Activated effector memory CD4-positive, alpha-beta T cell treated with Interleukin-2 at 50 U/mL for 16 hours (primary cell): ENCODE measurements at regions not wholly inside any gene's neighbourhood (a gene's known extent, or its start where the extent isn't known, plus 50 kb on each side); places are given as distances from the start of the nearest gene placed in this dataset.
"Not testable (repeated sequence)": the region's sequence is repeated elsewhere in the genome, so short reads cannot be mapped to it uniquely, and the experiment has no call there.

Experiments
- DNase-seq: peaks from one replicate; pipeline ENCODE4 v3.0.0-alpha.2; 2020

DNA sequence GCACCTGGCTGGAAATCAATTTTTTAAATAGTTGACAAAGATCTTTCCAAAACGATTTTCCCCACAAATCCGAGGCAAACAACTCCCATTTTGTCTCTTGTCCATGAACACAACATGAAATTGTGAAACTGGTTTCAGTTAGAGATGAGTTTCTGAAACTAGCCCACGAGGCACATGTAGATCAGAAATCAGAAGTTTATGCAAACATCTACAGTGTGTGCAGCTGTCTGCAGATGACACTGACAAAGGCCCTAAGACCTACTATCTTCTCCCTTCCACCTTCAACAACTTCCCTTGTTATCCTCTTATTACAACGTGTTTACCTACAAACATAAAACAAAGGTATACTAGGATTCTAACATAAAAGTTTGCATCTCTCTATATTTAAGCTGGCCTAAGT, 183.3 kb downstream of the DIRAS2 start:
- DNase-seq, result no peak

DNA sequence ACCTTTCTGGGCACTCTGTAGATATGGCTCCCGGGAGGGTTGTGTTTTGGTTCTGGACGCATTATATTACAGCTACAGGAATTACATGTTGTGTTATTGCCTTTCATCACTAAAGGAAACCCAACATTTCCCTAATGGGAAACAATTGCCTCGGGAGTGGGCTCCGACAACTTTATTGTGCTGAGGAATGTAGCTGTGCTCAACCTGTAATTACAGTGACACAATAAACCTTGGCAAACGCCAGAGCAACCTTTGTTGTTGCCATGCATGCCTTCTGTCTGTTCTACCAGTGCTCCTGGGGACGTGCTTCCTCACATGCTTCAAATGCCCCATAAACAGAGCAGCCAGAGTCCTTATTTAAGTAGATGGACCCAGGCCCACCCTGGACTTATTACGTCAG, 182.4 kb downstream of the DIRAS2 start:
- DNase-seq, result no peak

DNA sequence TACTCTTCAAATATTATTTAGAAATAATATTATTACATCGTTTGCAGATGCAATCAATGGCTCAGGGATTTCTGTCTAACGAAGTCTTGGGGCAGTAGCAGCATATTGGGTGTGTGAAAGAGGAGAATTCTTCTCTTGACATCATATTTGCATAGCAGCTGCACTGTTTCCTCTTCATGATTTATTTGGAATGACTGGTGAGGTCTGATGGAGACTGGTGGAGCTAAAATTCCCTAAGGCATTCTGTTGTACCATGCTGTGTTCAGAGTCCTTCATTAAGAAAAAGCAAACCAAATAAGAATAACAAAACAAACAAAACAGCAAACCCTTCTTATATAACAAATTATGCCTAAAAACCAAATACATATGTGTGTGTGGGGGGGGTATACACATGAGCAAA, 177.6 kb downstream of the DIRAS2 start:
- no peak for DNase-seq

DNA sequence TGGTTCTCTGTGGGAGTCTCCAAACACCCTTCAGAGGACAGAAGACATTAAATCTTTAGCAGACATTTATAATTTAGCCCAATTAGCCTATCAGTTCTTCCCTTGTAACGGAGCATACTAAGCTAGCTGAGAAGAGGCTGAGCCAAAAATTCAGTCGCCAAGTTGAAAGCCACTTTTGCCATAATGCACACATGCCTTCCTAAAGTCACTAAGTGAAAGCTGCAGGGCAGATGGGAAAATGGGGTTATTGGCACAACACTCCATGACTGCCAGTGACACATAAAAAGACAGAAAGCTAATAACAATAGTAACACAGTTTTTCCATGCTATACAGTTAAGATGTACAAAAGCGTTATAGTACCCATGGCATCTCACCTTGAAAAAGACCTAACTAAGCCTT, 176.2 kb downstream of the DIRAS2 start:
- DNase-seq, result no peak

DNA sequence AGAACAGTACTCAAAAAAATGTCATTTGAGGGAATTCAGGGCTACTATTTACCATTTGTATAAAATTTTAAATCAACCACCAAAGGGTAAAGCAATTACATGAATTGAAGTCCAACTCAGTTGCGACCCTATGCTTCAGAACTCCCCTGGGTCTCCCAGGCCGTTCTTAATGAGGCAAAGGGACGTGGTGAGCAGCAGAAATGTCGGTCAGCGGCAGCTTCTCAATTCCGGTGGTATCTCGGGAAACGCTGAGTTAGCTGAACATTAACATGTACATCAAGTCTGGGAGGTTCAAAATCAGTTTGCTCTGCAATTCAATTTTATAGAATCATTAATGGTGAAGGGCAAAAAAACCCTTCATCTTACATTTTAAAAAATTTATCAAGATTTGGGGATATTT, 173.2 kb downstream of the DIRAS2 start:
- no peak for DNase-seq

DNA sequence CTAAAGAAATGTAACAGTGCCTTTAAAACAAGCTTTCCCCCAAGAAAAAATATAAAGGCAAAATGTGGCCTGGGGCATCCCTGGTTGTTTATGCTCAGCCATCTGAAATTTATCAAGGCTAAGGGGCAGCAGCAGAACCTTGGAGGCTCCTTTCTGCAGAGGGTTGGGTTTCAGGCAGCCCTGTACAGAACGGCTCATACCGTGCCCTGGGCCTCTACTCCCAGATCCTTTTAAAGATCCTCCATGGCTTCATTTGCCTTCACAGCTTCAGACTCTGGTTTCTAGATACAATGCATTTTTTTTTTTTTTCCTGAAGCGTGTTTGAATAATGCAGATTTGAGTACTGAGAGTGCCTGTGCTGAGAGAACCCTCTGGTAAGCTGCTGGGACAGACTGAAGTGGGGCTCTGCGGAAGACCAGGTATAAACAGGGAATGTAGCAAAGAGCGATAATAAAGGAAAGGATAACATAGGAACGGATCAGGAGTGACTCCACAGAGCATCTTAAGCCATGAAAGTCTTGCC, 172.7 kb downstream of the DIRAS2 start:
- DNase-seq, result no peak

DNA sequence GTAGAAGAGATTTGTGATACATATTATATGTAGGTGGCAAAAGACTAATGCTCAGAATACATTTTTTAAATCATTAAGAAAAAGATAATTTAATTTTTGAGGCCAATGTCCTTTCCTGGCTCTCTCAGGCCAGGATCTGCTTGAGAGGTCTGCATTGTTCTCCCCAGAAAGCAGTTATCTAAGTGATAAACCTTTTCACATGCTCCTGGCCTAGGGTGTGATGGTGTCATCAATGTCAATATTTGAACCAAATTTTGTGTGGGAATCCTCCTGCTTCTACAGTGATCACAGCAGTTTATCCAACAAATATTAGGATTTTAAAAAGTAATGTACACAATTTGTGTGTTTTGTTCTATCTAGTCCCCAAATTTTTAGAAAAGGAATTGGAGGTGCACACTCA, 166.6 kb downstream of the DIRAS2 start:
- no peak for DNase-seq

DNA sequence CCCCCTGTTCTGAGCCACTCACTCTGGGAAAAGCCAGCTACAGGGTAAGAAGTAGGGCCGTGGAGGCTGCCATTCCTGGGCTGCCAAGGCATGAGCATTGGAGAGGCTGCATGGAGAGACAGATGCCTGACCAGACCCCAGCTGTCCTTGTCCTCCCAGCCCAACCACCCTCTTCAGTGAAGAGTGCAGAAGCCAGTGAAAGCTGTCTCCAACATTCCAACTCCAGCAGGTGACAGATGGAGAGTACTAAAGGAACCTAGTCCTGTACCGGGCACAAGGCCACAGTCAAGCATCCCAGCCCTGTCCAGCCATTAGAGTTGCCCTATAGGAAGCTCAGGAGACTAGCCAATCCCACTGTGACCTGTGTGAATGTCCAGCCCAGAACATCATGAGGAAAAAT, 165.1 kb downstream of the DIRAS2 start:
- DNase-seq, result no peak

DNA sequence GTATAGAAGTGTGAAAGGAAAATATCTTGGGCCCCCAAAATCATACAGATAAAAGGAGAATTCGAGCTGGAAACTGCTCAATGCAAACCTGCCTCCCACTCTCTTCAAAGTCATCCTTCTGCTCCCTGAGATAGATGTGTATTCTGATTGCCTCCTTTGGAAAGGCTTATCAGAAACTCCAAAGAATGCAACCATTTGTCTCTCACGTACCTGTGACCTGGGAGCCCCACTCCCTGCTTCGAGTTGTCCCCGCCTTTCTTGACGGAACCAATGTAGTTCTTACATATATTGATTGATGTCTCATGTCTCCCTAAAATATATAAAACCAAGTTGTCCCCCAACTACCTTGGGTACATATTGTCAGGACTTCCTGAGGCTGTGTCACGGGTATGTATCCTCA, 163.8 kb downstream of the DIRAS2 start:
- no peak for DNase-seq

DNA sequence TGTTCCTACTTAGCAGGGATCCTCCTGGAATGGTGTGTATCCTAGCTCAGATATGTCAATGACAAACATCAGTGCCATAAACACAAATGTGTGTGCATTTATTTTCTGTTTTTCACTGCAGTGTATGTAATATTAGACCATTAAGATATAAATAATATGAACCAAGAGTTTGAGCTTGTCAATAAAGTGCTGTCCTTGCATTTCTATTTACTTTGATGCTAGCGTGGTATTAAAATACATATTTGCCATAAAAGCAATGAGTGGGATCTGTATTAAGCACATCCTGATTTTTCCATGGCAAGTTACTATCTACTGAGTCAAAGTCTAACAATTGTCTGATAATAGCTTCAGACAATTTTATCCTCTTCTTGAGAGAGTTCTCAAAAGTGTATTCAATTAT, 157.6 kb downstream of the DIRAS2 start:
- no peak for DNase-seq

DNA sequence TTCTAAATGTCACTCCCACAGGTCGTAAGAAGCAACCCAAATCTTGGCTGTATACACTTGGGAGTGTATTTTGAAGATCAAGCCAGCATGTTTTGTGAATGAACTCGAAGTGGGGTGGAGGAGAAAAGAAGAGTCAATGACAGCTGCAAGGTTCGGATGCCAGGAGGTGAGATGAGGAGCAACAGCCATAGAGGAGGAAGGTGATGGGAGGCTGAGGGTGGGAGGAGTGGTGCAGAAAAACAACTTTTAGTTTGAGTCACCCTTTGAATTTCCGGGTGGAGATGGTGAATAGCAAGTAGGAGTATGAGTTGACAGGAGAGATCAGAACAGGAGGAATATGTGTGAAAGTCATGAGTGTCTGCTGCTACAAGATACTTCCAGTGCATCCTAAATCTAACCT, 153.6 kb downstream of the DIRAS2 start:
- DNase-seq, result no peak

DNA sequence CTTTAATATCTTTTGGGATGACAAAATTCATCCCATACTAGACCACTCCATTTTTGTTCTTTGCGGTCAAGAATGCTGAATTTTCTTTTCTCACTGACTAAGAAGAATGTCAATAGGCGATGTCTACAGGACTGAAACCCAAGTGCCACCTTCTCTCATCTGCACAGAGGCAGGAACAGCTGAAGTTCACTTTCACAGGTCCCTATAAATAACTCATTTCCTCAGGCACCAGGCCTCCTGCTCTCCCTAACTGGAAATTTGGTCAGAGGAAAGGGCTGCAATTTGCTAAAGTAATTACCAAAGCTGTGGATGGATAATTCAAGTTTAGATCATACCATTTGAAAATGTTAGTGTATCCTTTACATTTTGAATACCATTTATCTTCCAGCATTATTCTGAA, 142.9 kb downstream of the DIRAS2 start:
- DNase-seq, result no peak

DNA sequence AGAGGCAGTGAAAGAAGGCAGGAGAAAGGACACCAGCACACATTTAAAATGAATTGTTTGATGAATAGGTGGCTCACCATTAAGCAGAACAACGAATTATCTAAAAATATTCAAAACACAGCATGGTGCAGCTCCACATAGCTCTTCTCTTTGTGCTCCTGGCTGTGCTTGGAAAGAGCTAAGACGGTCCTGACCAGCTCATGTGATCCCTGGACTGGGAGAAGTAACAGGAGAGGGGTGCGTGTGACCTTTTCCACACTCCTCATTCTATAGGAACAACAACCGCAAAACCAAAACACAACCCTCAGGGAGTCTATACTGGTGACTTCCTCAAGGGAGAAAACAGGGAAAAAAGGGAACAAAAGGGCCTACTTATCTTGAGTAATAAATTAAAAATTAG, 140.5 kb downstream of the DIRAS2 start:
- DNase-seq, result no peak

DNA sequence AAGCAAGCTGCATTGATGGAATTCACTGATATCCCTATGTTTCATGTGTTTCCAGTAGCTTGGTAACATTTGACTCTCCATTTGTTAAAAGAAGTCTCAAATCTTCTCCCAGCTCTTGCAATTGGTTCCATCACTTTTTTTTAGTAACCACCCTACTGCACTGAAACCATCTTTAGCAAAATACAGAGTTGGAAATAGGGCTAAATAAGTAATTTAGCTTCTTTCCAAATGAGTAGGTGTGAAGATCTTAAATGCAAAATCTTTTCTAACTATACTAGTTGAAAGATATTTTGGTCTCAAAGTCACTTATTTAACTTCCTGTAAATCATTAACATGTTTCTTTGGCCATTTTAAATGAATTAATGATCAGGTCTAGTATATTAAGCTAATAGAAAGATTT, 138.1 kb downstream of the DIRAS2 start:
- DNase-seq, result no peak

DNA sequence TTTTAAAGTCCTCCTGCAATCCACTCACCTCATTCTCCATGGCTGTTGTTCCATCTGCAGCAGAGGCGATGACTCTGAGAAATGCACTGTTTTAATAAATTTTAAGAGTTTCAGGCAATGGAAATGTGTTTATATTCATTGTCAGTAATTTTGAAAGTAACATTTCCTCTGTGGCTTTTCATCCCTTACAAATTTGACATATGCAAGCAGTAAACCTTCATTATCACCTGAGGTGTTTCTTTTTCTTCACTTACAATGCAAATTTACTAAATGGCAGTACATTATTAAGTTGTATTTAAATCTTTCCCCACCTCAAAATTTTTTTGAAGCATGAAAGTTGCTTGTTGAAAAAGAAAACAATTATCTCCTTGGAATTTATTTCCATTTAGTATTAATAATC, 136.9 kb downstream of the DIRAS2 start:
- no peak for DNase-seq

DNA sequence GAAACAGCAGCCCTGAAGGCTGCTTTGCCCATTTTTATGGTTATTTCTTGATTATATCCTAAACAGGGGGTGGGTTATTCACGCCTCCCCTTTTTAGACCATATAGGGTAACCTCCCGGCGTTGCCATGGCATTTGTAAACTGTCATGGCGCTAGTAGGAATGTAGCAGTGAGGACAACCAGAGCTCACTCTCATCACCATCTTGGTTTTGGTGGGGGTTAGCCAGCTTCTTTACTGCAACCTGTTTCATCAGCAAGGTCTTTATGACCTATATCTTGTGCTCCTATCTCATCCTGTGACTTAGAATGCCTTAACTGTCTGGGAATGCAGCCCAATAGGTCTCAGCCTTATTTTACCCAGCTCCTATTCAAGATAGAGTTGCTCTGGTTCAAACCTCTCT, 136.2 kb downstream of the DIRAS2 start:
- not testable (repeated sequence) for DNase-seq

DNA sequence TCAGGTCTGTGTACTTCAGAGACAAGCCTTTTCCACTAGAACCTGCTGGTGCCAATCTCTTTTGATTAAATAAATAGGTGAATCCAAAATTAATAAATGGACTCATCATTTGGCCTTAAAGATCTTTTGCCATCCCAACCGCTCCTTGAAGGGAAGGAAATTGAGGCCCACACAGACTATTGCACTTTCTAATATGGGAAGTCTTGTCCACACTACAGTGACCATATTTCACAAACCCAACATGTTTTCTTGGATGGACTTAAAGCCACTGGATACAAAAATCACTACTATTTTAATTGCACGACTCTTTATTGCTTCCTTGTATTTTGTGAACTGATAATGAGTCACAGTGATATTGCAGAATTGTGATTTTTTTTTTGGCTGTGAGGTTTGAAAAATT, 135.0 kb downstream of the DIRAS2 start:
- no peak for DNase-seq

DNA sequence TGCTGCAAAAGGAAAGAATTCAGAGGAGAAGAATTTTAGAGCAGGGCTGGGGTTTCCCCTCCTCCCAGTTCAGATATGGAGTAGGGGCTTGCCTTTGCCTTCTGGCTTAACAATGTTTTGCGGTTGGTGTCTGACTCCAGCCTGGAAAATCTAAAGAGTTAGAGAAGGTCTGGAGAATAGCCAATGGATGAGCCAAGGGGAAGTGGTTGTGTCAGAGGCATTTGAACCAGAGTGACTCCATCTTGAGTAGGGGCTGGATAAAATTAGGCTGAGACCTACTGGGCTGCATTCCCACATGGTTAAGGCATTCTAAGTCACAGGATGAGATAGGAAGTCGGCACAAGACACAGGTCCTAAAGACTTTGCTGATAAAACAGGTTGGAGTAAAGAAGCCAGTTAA, 133.7 kb downstream of the DIRAS2 start:
- no peak for DNase-seq

DNA sequence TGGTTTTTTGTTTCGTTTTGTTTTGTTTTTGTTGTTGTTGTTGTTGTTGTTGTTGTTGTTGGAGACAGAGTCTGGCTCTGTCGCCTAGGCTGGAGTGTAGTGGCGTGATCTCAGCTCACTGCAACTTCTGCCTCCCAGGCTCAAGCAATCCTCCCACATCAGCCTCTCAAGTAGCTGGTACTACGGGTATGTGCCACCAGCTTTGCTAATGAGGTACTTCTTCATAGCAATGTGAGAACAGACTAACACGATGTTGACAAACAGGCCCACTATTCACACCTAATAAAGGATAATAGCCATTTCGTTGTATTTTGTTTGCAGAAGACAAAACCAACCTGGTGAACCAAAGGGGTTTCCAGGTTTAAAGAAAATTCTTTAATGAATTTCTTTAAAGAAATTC, 130.9 kb downstream of the DIRAS2 start:
- no peak for DNase-seq

DNA sequence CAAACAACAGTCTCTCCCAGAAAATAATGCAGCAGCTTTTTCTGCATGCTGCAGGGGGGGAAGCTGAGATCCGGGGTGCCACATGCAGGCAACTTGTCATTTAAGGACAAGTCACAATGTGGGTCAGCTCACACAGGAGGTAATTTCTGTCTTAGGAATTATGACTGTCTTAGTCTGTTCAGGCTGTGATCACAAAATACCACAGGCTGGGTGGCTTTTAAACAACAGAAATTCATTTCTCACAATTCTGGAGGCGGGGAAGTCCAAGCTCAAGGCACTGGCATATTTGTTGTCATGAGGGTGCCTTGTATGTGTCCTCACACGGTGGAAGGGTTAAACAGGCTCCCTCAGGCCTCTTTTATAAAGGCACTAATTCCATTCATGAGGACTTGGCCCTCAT, 127.7 kb downstream of the DIRAS2 start:
- DNase-seq, result no peak

DNA sequence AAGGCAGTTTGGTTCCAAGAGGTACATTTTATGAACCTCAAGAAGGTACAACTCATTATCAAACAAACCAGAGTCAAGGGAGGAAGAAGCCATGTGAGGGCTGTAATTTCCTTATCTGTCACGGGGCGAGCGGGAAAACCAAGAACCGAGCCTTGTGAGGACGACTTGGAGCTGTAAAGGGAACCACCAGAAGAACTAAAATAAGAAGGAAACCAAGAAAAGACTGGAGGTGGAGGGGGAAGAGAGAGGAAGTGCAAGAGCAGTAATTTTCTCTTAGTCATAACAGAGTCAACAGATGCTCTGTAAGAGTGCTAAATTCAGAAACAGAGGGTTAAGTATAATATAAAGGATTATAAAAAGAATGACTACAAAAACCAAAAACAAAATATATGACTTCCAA, 127.1 kb downstream of the DIRAS2 start:
- DNase-seq, result no peak

DNA sequence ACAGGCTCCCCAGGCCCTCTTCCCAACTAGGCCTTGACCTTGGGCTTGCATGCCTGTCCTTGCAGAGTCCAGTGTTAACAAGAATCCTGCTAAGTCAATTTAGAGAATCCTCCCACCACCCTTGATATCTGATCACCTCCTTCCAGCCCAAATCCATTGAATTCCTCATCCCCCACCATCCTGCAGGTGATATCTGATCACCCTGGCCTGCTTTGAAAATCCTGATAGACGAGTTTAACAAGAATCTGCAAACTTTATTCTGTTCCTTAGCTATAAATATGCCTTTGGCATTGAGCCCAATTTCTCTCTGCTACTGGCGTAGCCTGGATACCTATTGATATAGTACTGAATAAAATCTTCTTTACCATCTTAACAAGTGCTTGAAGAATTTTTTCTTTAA, 125.5 kb downstream of the DIRAS2 start:
- no peak for DNase-seq

DNA sequence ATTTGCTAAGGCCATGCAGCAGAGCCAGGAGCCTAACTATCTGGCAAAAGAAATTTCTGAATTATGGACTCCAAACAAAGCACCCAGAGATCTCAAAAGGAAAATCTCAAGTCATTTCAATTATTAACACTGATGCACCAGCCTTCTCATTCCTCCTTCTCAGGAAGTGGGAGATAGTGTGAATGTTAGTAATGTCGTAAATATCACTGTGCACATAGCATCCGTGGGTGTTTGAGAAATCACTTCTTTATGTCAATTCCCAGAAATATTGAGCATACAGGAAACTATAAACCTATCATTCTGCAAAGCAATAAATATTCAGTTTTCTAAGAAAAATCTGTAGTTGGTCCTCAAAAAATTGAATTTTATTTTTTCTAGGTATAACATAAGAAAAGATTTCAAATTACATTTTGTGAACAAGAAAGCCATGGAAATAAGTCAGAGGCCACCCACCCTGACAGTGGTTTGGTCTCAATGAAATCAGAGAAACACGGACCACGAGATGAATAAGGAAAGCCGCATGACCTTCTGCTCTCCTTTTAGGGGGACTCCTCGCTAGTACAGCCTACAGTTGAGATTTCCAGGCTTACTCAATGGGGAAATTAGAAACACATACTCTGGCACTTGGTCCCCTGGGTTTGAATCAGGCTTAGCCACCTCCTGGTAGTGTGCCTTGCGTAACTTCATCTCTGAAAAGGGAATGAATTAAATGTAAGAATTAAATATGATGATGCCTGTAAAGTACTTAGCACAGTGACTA, 120.6 kb downstream of the DIRAS2 start:
- no peak for DNase-seq

DNA sequence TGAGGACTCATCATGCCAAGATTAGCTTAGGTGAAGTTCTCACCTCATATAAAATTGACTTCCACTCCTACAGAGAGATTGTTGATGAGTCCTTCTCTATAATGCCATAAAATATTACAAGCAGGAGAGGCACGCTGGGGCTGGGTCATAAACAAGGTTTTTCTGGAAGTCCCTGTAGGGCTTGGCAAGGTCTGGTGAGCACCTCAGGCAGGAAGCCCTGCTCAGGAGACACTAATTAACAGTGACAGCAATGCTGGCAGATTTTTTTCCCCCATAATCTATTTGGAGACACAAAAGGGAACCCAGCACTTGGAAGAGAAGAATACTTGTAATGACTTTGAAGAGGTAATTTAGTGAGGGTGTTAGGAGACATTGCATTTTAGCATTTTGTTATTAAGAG, 118.7 kb downstream of the DIRAS2 start:
- no peak for DNase-seq

DNA sequence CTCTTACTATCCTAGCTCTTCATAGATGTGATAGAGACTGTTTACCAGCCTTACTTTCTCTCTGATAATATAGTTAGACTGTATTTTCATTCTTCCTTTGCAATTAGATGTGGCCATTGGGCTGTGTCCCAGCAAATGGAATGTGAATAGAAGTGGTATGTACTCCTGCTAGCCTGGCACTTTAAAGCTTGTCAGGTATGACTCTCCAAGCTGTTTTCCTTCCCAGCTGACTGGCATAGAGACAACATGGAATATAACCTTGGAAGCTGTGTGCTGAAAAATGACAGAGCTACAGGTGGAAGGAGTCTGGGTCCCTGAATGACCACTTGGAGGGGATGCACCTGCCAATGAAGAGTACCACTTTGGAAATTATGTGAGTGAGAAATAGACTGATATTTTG, 116.2 kb downstream of the DIRAS2 start:
- DNase-seq, result no peak
